Upper lobe of left lung (tissue), 4 donors: ENCODE measurements at regions not wholly inside any gene's neighbourhood (a gene's known extent, or its start where the extent isn't known, plus 50 kb on each side); places are given as distances from the start of the nearest gene placed in this dataset.

Experiments used
- EP300 ChIP-seq, 4 donors: sonication (generic); formaldehyde crosslinking; IDR thresholded peaks; one replicate each; pipeline ENCODE4 v1.5.1; 2017; ENCODE audit warnings: antibody characterized with exemption in 4 of 4, control low read depth in 2 of 4
- POLR2AphosphoS5 ChIP-seq, 2 donors: sonication (generic); formaldehyde crosslinking; IDR thresholded peaks; one replicate each; pipeline ENCODE4 v1.5.1; 2017; ENCODE audit warnings: antibody characterized with exemption in 2 of 2
- TF ChIP-seq, protein P1 (sequence below), 6 experiments: fragments of 450-650 bp in 4 of 6; fragments of 200-600 bp in 2 of 6; sonication (generic) in 2 of 6; IDR thresholded peaks; one replicate each; pipeline ENCODE4 v1.5.1; 2016 to 2019; ENCODE audit warnings: antibody characterized with exemption in 6 of 6

DNA sequence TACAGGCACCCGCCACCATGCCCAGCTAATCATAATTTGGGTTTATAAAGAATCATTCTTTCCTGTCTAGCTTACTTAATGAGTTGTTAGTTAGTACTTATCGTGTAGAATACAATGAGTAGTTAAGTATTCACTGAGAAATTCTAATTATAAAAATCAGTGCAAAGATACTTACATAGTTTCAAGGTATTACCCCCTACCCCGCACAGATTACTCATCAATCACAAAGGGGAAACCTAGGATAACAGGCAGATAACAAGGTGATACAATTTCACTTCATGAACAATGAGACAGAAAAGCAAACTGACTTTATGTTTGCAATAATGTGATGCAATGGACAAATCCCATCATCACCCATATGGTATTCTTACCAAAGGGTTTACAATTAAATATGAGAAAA is 109.6 kb downstream of the FAM174A start:
- TF ChIP-seq, protein P1, sequence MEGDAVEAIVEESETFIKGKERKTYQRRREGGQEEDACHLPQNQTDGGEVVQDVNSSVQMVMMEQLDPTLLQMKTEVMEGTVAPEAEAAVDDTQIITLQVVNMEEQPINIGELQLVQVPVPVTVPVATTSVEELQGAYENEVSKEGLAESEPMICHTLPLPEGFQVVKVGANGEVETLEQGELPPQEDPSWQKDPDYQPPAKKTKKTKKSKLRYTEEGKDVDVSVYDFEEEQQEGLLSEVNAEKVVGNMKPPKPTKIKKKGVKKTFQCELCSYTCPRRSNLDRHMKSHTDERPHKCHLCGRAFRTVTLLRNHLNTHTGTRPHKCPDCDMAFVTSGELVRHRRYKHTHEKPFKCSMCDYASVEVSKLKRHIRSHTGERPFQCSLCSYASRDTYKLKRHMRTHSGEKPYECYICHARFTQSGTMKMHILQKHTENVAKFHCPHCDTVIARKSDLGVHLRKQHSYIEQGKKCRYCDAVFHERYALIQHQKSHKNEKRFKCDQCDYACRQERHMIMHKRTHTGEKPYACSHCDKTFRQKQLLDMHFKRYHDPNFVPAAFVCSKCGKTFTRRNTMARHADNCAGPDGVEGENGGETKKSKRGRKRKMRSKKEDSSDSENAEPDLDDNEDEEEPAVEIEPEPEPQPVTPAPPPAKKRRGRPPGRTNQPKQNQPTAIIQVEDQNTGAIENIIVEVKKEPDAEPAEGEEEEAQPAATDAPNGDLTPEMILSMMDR (IDR thresholded peaks at IDR 0.05) = no peak
- TF ChIP-seq POLR2AphosphoS5 (IDR thresholded peaks at IDR 0.05) (no peak), EP300 (IDR thresholded peaks at IDR 0.05) (no peak)
